ENCODE measurements at regions not wholly inside any gene's neighbourhood (a gene's known extent, or its start where the extent isn't known, plus 50 kb on each side); places are given as distances from the start of the nearest gene placed in this dataset.

DNA sequence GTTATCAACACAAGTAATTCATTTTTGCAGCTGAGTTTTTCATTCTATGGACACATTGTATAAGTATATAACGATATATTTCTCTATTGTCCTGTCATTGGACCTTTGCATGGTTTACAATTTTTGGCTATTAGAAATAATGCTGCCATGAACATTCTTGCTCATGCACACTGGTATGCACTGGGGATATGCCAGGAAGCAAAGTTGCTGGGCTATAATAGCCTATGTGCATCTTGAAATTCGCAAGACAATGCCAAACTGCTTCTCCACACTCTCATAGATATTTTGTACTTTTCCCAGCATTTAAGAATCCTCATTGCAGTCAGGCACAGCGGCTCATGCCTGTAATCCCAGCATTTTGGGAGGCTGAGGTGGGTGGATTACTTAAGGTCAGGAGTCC, 852.6 kb upstream of the ID2 start:
- Histone ChIP-seq H3K9me3 (ENCODE audit: insufficient read depth, low read length) (no peaks in the 10 kb centered on the region), H3K27me3 (ENCODE audit: insufficient read depth, insufficient read length) (no peaks in the 10 kb centered on the region), H3K36me3 (ENCODE audit: insufficient read depth, insufficient read length, low read length) (no peaks in the 10 kb centered on the region), H3K9ac (ENCODE audit: insufficient read length, low read depth) (no peak overlapping the region), H3K4me1 (ENCODE audit: insufficient read depth, insufficient read length) (no peaks in the 10 kb centered on the region), H3K4me3 (ENCODE audit: insufficient read length, low read depth) (no peak overlapping the region)
- DNase-seq (ENCODE audit: low read depth, low spot score): no peak
- no peak for TF ChIP-seq ZNF274 (IDR thresholded peaks at IDR 0.05; ENCODE audit: low read depth, low read length)
- TF ChIP-seq YY1 (IDR thresholded peaks at IDR 0.05; ENCODE audit: insufficient read depth, insufficient read length): no peak
- no peak for TF ChIP-seq SUZ12 (IDR thresholded peaks at IDR 0.05; ENCODE audit: extremely low read depth, insufficient read depth, insufficient read length)

DNA sequence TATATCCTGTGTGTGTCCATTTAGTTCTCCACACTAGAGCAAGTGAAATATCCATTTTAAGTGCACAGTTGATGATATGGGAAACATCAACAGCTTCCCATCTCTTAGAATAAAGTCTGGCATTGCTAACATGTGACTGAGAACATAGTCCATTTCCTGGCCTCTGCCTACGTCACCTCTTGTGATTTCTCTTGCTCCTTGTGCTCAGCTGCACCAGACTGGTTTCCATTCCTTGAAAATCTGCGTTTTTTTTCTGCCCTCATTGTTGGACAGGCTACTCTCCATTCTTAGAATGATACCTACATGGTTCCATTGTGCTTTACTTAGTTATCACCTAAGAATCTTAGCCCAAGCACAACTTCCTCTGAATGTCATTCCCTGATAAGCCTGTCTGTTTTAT, 851.2 kb upstream of the ID2 start:
- TF ChIP-seq SUZ12 (IDR thresholded peaks at IDR 0.05; ENCODE audit: extremely low read depth, insufficient read depth, insufficient read length) (no peak), YY1 (IDR thresholded peaks at IDR 0.05; ENCODE audit: insufficient read depth, insufficient read length) (no peak), ZNF274 (IDR thresholded peaks at IDR 0.05; ENCODE audit: low read depth, low read length) (no peak)
- no peaks in the 10 kb centered on the region for H3K36me3 ChIP-seq (ENCODE audit: insufficient read depth, insufficient read length, low read length)
- no peak for DNase-seq (ENCODE audit: low read depth, low spot score)
- no peaks in the 10 kb centered on the region; the same call in 1 of the 2 replicates for H3K9me3 ChIP-seq (ENCODE audit: insufficient read depth, low read length)
- no peak overlapping the region for H3K4me3 ChIP-seq (ENCODE audit: insufficient read length, low read depth)
- no peaks in the 10 kb centered on the region for H3K4me1 ChIP-seq (ENCODE audit: insufficient read depth, insufficient read length)
- no peaks in the 10 kb centered on the region for H3K27me3 ChIP-seq (ENCODE audit: insufficient read depth, insufficient read length)
- no peak overlapping the region for H3K9ac ChIP-seq (ENCODE audit: insufficient read length, low read depth)

DNA sequence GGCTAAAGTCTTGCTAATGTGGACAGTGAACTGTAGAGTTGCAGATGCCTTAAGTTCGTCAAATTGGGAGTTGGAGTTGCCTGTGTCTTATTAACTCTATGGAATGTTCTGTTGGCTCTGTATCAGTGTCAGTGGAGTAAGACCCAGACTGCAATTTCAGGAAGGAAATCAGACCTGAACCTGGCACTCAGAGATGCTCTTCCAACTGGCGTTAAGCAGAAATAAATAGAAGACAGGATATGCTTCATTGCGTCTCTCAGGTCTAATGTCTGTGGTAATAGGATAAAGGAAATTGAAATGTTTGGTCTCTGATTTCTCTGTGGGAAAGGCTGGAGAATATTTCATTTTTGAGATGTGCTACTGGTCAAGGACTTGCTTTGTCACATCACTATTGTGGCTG, 846.7 kb upstream of the ID2 start:
- TF ChIP-seq YY1 (IDR thresholded peaks at IDR 0.05; ENCODE audit: insufficient read depth, insufficient read length) (no peak), SUZ12 (IDR thresholded peaks at IDR 0.05; ENCODE audit: extremely low read depth, insufficient read depth, insufficient read length) (no peak), ZNF274 (IDR thresholded peaks at IDR 0.05; ENCODE audit: low read depth, low read length) (no peak)
- Histone ChIP-seq H3K27me3 (ENCODE audit: insufficient read depth, insufficient read length) (no peaks in the 10 kb centered on the region), H3K9me3 (ENCODE audit: insufficient read depth, low read length) (peaks cover 7% of the 10 kb centered on the region), H3K4me3 (ENCODE audit: insufficient read length, low read depth) (no peak overlapping the region), H3K4me1 (ENCODE audit: insufficient read depth, insufficient read length) (no peaks in the 10 kb centered on the region), H3K9ac (ENCODE audit: insufficient read length, low read depth) (no peak overlapping the region), H3K36me3 (ENCODE audit: insufficient read depth, insufficient read length, low read length) (no peaks in the 10 kb centered on the region)
- DNase-seq (ENCODE audit: low read depth, low spot score): no peak

DNA sequence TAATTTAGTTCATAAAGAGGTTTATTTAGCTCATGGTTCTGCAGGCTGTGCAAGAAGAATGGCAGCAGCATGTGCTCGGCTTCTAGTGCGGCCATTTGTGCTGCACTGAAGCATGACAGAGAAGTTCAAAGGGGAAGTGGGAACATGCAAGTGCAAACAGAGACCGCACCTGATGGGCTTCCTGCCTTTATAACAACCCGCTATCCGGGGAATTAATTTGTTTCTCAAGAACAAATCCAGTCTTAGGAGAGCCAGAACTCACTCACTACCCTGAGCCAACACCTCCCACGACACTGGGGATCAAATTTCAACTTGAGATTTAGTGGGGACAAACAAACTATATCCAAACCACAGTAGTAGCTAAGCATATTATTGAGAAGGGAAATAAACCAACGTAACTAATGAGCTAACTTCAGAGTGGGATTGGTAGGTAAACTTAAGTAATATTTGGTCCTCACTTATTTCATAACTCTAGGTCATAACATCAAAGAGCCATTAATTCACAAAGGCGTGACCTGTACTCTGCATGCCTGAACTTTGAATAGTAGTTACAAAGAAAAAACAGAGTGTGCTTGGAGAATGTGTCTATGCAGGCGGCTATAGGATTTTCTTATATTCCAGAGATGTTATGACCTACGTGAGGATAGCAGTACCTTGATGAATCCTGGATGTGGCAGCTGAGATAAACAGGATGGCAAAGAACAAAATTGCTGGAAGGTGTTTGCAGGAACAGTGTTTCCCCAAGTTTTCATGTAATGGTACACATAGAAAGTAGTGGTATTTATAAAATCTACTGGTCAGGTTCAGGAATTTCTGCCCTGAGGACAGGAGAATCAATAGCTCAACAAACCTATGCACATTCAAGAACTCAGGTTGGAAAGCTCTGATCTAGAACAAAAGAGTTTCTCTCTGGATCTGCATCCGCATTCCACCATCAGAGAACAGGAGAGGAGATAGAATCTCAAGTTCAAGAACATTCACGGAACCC, 845.9 kb upstream of the ID2 start:
- TF ChIP-seq SUZ12 (IDR thresholded peaks at IDR 0.05; ENCODE audit: extremely low read depth, insufficient read depth, insufficient read length) (no peak), YY1 (IDR thresholded peaks at IDR 0.05; ENCODE audit: insufficient read depth, insufficient read length) (no peak), ZNF274 (IDR thresholded peaks at IDR 0.05; ENCODE audit: low read depth, low read length) (no peak)
- Histone ChIP-seq H3K9me3 (ENCODE audit: insufficient read depth, low read length) (peaks cover 9% of the 10 kb centered on the region), H3K4me1 (ENCODE audit: insufficient read depth, insufficient read length) (no peaks in the 10 kb centered on the region), H3K9ac (ENCODE audit: insufficient read length, low read depth) (no peak overlapping the region), H3K27me3 (ENCODE audit: insufficient read depth, insufficient read length) (no peaks in the 10 kb centered on the region), H3K4me3 (ENCODE audit: insufficient read length, low read depth) (no peak overlapping the region), H3K36me3 (ENCODE audit: insufficient read depth, insufficient read length, low read length) (no peaks in the 10 kb centered on the region)
- DNase-seq (ENCODE audit: low read depth, low spot score): no peak

DNA sequence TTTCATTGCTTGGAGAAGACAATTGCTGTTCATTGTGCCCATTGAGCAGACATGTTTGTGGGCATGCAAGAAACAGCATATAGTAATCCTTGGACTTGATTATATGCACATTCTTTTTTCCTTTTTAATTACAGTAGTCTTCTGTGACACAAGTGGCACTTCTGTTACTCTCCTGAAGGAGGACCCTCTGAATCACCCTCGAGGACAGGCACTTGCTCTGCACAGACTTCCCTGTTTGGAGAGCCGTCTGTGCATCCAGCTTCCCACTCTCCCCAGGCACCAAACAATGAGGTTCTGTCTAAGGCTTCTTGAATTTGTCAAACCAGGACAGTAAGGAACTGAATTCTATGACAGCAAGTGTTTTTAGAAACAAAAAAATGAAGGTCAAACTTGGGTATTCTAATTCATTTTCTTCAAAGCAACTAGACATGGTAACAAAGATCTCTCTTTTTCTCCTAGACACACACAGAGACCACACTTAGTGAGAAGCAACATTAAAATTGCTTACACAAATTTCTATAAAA, 844.6 kb upstream of the ID2 start:
- TF ChIP-seq ZNF274 (IDR thresholded peaks at IDR 0.05; ENCODE audit: low read depth, low read length) (no peak), SUZ12 (IDR thresholded peaks at IDR 0.05; ENCODE audit: extremely low read depth, insufficient read depth, insufficient read length) (no peak), YY1 (IDR thresholded peaks at IDR 0.05; ENCODE audit: insufficient read depth, insufficient read length) (no peak)
- H3K36me3 ChIP-seq (ENCODE audit: insufficient read depth, insufficient read length, low read length): no peaks in the 10 kb centered on the region
- DNase-seq (ENCODE audit: low read depth, low spot score): no peak
- H3K4me3 ChIP-seq (ENCODE audit: insufficient read length, low read depth): no peak overlapping the region
- H3K27me3 ChIP-seq (ENCODE audit: insufficient read depth, insufficient read length): no peaks in the 10 kb centered on the region
- no peak overlapping the region for H3K9ac ChIP-seq (ENCODE audit: insufficient read length, low read depth)
- peaks cover 9% of the 10 kb centered on the region for H3K9me3 ChIP-seq (ENCODE audit: insufficient read depth, low read length)
- H3K4me1 ChIP-seq (ENCODE audit: insufficient read depth, insufficient read length): no peaks in the 10 kb centered on the region

DNA sequence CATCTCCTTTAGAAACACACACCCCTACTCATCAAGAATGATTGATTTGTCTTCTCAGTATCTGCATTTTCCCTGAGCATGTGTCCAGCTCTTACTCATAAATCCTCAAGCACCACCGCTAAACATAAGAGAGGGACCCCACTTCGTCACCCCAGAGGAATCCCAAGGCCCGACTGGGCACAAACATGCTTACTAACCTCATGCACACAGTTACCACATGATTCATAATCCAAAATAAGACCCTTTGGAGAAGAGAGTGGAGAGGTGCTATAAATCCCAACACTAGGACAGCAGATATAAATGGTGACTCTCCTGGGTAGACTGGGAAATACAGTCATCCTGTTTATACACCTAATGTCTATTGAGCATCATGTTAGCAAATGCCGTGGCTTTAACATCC, 843.2 kb upstream of the ID2 start:
- H3K36me3 ChIP-seq (ENCODE audit: insufficient read depth, insufficient read length, low read length): no peaks in the 10 kb centered on the region
- TF ChIP-seq YY1 (IDR thresholded peaks at IDR 0.05; ENCODE audit: insufficient read depth, insufficient read length) (no peak), SUZ12 (IDR thresholded peaks at IDR 0.05; ENCODE audit: extremely low read depth, insufficient read depth, insufficient read length) (no peak), ZNF274 (IDR thresholded peaks at IDR 0.05; ENCODE audit: low read depth, low read length) (no peak)
- DNase-seq (ENCODE audit: low read depth, low spot score): no peak
- no peaks in the 10 kb centered on the region for H3K4me1 ChIP-seq (ENCODE audit: insufficient read depth, insufficient read length)
- H3K27me3 ChIP-seq (ENCODE audit: insufficient read depth, insufficient read length): no peaks in the 10 kb centered on the region
- H3K4me3 ChIP-seq (ENCODE audit: insufficient read length, low read depth): no peak overlapping the region
- H3K9me3 ChIP-seq (ENCODE audit: insufficient read depth, low read length): peaks cover 9% of the 10 kb centered on the region
- H3K9ac ChIP-seq (ENCODE audit: insufficient read length, low read depth): no peak overlapping the region

DNA sequence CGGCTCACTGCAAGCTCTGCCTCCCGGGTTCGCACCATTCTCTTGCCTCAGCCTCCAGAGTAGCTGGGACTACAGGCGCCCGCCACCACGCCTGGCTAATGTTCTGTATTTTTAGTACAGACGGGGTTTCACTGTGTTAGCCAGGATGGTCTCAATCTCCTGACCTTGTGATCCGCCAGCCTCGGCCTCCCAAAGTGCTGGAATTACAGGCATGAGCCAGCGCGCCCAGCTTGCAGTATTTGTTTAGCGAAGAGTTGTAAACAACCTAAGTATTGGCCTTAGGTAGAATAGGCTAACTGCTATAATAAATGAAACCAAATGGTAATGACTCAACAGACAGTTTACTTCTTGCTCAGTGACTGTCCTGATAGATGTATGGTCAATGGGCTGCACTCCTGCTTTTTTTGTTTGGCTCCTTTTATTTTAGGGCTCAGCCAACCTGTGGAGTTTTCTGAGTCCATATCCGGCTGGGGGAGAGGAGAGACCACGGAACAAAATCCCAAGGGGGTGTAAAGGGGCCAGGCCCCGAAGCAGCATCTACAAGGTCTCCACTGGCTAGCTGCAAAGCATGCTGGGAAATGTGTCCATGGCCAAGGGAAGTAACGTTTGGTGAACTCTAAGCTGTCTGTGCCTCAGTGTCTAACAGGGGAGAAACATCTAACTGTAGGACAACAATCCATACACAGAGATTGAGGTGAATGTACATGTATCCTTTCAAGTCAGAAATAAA, 841.0 kb upstream of the ID2 start:
- no peak overlapping the region for H3K9ac ChIP-seq (ENCODE audit: insufficient read length, low read depth)
- H3K4me1 ChIP-seq (ENCODE audit: insufficient read depth, insufficient read length): no peaks in the 10 kb centered on the region
- peaks cover 9% of the 10 kb centered on the region for H3K9me3 ChIP-seq (ENCODE audit: insufficient read depth, low read length)
- no peak for DNase-seq (ENCODE audit: low read depth, low spot score)
- TF ChIP-seq ZNF274 (IDR thresholded peaks at IDR 0.05; ENCODE audit: low read depth, low read length): no peak
- TF ChIP-seq YY1 (IDR thresholded peaks at IDR 0.05; ENCODE audit: insufficient read depth, insufficient read length): no peak
- TF ChIP-seq SUZ12 (IDR thresholded peaks at IDR 0.05; ENCODE audit: extremely low read depth, insufficient read depth, insufficient read length): no peak
- H3K4me3 ChIP-seq (ENCODE audit: insufficient read length, low read depth): no peak overlapping the region
- no peaks in the 10 kb centered on the region for H3K36me3 ChIP-seq (ENCODE audit: insufficient read depth, insufficient read length, low read length)
- no peaks in the 10 kb centered on the region for H3K27me3 ChIP-seq (ENCODE audit: insufficient read depth, insufficient read length)

Measured in NT2/D1 (cell line).